ENCODE measurements at regions not wholly inside any gene's neighbourhood (a gene's known extent, or its start where the extent isn't known, plus 50 kb on each side); places are given as distances from the start of the nearest gene placed in this dataset.

DNA sequence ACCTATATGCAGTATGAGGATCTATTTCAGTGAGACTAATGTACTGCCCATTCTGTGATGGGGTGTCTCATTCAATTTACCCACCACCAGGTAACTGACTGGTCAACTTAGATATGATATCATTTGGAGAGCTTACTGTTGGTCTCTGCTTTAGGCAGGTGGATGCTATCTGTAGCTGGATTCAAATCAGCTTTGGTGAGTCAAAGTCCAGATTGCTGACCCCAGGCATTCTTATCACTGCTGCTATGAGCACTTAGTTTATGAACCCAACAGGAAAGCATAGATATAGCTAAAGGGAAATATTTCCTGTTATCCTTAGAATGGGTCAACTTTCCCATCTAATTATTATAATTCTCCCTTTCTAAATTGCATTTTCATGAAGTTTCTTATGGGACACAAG, 1295.2 kb upstream of the SPRY2 start:
- no peak overlapping the region for H3K4me3 ChIP-seq (replicated peaks; ENCODE audit: low read depth, low read length)
- TF ChIP-seq, protein P1, sequence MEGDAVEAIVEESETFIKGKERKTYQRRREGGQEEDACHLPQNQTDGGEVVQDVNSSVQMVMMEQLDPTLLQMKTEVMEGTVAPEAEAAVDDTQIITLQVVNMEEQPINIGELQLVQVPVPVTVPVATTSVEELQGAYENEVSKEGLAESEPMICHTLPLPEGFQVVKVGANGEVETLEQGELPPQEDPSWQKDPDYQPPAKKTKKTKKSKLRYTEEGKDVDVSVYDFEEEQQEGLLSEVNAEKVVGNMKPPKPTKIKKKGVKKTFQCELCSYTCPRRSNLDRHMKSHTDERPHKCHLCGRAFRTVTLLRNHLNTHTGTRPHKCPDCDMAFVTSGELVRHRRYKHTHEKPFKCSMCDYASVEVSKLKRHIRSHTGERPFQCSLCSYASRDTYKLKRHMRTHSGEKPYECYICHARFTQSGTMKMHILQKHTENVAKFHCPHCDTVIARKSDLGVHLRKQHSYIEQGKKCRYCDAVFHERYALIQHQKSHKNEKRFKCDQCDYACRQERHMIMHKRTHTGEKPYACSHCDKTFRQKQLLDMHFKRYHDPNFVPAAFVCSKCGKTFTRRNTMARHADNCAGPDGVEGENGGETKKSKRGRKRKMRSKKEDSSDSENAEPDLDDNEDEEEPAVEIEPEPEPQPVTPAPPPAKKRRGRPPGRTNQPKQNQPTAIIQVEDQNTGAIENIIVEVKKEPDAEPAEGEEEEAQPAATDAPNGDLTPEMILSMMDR (IDR thresholded peaks at IDR 0.05; ENCODE audit: low read depth, low read length, missing control alignments), result no peak
- no peak for DNase-seq (ENCODE audit: extremely low read depth, low read depth)

DNA sequence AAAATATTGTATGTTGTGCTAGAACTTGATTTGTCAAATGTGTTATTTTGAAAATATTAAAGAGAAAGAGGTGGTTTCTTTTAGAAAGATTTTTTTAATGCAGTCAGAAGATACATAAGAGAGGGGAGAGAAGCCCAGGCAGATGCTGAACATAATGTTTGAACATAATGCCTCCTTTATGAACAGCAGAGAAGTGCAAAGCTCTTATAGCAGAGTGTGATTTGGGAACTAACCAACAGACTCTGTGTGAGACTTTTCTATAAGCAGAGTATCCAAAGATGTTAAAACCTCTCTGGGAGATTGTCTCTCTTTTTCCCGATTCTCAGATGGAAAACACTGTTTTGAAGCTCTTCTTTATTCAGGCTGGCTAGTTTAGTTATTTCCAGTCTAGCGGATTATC, 1274.1 kb upstream of the SPRY2 start:
- no peak overlapping the region for H3K4me3 ChIP-seq (replicated peaks; ENCODE audit: low read depth, low read length)
- no peak for DNase-seq (ENCODE audit: extremely low read depth, low read depth)
- TF ChIP-seq, protein P1 (IDR thresholded peaks at IDR 0.05; ENCODE audit: low read depth, low read length, missing control alignments), result no peak

- TF ChIP-seq, protein P1 (IDR thresholded peaks at IDR 0.05; ENCODE audit: low read depth, low read length, missing control alignments), result no peak
- no peak overlapping the region for H3K4me3 ChIP-seq (replicated peaks; ENCODE audit: low read depth, low read length)
- no peak for DNase-seq (ENCODE audit: extremely low read depth, low read depth)
These were observed 1269.7 kb upstream of the SPRY2 start for GRCh38 chr13:81610644-81611043.

- no peak for DNase-seq (ENCODE audit: extremely low read depth, low read depth)
- no peak overlapping the region for H3K4me3 ChIP-seq (replicated peaks; ENCODE audit: low read depth, low read length)
- TF ChIP-seq, protein P1 (IDR thresholded peaks at IDR 0.05; ENCODE audit: low read depth, low read length, missing control alignments), result no peak
These were observed 1268.4 kb upstream of the SPRY2 start for GRCh38 chr13:81609335-81609734.

GRCh38 chr13:81606074-81606473, 1265.1 kb upstream of the SPRY2 start:
- TF ChIP-seq, protein P1 (IDR thresholded peaks at IDR 0.05; ENCODE audit: low read depth, low read length, missing control alignments), result no peak
- DNase-seq (ENCODE audit: extremely low read depth, low read depth), result no peak
- H3K4me3 ChIP-seq (replicated peaks; ENCODE audit: low read depth, low read length), result no peak overlapping the region

GRCh38 chr13:81602241-81602640, 1261.3 kb upstream of the SPRY2 start:
- DNase-seq (ENCODE audit: extremely low read depth, low read depth), result no peak
- TF ChIP-seq, protein P1 (IDR thresholded peaks at IDR 0.05; ENCODE audit: low read depth, low read length, missing control alignments), result no peak
- H3K4me3 ChIP-seq (replicated peaks; ENCODE audit: low read depth, low read length), result no peak overlapping the region

- no peak for DNase-seq (ENCODE audit: extremely low read depth, low read depth)
- no peak overlapping the region for H3K4me3 ChIP-seq (replicated peaks; ENCODE audit: low read depth, low read length)
- TF ChIP-seq, protein P1 (IDR thresholded peaks at IDR 0.05; ENCODE audit: low read depth, low read length, missing control alignments), result no peak
These were observed 1256.2 kb upstream of the SPRY2 start for GRCh38 chr13:81597101-81597500.
